ENCODE measurements at regions not wholly inside any gene's neighbourhood (a gene's known extent, or its start where the extent isn't known, plus 50 kb on each side); places are given as distances from the start of the nearest gene placed in this dataset.

DNA sequence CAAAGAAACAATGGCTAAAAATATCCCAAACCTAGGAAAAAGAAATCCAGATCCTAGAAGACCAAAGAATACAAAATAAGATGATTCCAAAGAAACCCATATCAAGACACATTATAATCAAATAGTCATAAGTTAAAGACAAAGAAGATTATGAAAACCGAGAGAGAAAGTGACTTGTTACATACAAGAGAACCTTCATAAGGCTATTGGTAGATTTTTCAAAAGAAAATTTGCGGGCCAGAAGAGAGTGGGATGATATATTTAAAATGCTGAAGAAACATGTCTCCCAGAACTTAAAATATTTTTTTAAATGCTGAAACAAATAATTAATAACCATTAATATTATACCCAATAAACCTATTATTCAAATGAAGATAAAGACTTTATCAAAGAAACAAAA is 687.3 kb downstream of the TLE4 start:
- no peak for TF ChIP-seq TAF1 (IDR thresholded peaks at IDR 0.05; ENCODE audit: borderline replicate concordance, insufficient read depth, low read length)
- no peak for TF ChIP-seq SIN3A (IDR thresholded peaks at IDR 0.05; ENCODE audit: borderline replicate concordance, insufficient read depth, low read length)
- TF ChIP-seq, protein P1, sequence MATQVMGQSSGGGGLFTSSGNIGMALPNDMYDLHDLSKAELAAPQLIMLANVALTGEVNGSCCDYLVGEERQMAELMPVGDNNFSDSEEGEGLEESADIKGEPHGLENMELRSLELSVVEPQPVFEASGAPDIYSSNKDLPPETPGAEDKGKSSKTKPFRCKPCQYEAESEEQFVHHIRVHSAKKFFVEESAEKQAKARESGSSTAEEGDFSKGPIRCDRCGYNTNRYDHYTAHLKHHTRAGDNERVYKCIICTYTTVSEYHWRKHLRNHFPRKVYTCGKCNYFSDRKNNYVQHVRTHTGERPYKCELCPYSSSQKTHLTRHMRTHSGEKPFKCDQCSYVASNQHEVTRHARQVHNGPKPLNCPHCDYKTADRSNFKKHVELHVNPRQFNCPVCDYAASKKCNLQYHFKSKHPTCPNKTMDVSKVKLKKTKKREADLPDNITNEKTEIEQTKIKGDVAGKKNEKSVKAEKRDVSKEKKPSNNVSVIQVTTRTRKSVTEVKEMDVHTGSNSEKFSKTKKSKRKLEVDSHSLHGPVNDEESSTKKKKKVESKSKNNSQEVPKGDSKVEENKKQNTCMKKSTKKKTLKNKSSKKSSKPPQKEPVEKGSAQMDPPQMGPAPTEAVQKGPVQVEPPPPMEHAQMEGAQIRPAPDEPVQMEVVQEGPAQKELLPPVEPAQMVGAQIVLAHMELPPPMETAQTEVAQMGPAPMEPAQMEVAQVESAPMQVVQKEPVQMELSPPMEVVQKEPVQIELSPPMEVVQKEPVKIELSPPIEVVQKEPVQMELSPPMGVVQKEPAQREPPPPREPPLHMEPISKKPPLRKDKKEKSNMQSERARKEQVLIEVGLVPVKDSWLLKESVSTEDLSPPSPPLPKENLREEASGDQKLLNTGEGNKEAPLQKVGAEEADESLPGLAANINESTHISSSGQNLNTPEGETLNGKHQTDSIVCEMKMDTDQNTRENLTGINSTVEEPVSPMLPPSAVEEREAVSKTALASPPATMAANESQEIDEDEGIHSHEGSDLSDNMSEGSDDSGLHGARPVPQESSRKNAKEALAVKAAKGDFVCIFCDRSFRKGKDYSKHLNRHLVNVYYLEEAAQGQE (IDR thresholded peaks at IDR 0.05; ENCODE audit: insufficient read depth in 1 of 2, low read depth in 2 of 2, low read length in 2 of 2) = no peak
- TF ChIP-seq POLR2AphosphoS5 (IDR thresholded peaks at IDR 0.05; ENCODE audit: low read depth, low read length) = no peak
- TF ChIP-seq FOXP2 (optimal IDR thresholded peaks at IDR 0.05; ENCODE audit: borderline replicate concordance, extremely low read depth, extremely low read length, insufficient read depth) = no peak
